GM10248 (cell line): ENCODE measurements at regions not wholly inside any gene's neighbourhood (a gene's known extent, or its start where the extent isn't known, plus 50 kb on each side); places are given as distances from the start of the nearest gene placed in this dataset.

Experiments
- CTCF ChIA-PET: fragments of 300-600 bp; sonication (Branson Sonifier 250); formaldehyde crosslinking; extraction: SDS; loops from one replicate; lab custom pipeline; 2021; ENCODE audit warnings: antibody characterized with exemption; lab: Yijun Ruan, JAX
- POLR2A ChIA-PET: fragments of 350-650 bp; sonication (Branson Sonifier 250); formaldehyde crosslinking; extraction: SDS; loops from one replicate; lab custom pipeline; 2020; ENCODE audit warnings: antibody characterized with exemption; lab: Yijun Ruan, JAX
- DNase-seq: peaks from one replicate; pipeline ENCODE4 v3.0.0; 2012; ENCODE audit errors: extremely low spot score
- CTCF ChIP-seq: IDR thresholded peaks from 2 replicates; pipeline ENCODE4 v1.5.1; 2012; ENCODE audit warnings: mild to moderate bottlenecking, low read depth; ENCODE audit errors: extremely low read depth, missing control alignments, control extremely low read depth

DNA sequence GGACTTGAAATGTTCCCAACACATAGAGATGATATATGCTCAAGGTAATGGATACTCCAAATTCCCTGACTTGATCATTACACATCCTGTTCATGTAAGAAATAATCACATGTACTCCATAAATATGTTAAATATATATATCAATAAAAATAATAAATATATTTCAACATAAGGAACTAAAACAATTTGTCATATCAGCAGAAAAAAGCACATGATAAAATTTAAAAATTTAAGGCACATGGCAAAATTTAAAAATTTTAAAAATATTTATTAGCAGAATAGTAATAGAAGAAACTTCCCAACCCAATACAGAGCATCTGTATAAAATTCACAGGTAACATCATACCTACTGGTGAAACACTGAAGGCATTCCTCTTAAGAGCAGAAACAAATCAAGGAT, 109.6 kb upstream of the KYNU start:
- DNase-seq: no peak
- POLR2A ChIA-PET: no interaction called here
- CTCF ChIA-PET: no interaction called here
- no peak for TF ChIP-seq CTCF

GRCh38 chr2:142758973-142759372, 118.5 kb upstream of the KYNU start:
- ChIA-PET POLR2A (no interaction called here), CTCF (interaction anchor here (1.1 to 1.9 kb wide), 3 partner anchors 13 to 228 kb away, joined by 3 to 6 read pairs (median 3); no protein-coding TSS in a partner anchor)
- no peak for TF ChIP-seq CTCF
- no peak for DNase-seq

- CTCF ChIA-PET: interaction anchor here (1.2 to 1.4 kb wide), 2 partner anchors 10 kb away, joined by 3 read pairs; no protein-coding TSS in a partner anchor
- POLR2A ChIA-PET: no interaction called here
- no peak for DNase-seq
- no peak for TF ChIP-seq CTCF
These were observed 120.4 kb upstream of the KYNU start for GRCh38 chr2:142757111-142757510.

GRCh38 chr2:142756430-142756829, 121.0 kb upstream of the KYNU start:
- ChIA-PET POLR2A (no interaction called here), CTCF (interaction anchor here (1.4 kb wide), 1 partner anchor 9 kb away, joined by 3 read pairs; no protein-coding TSS in a partner anchor)
- DNase-seq: no peak
- no peak for TF ChIP-seq CTCF

- ChIA-PET POLR2A (no interaction called here), CTCF (no interaction called here)
- DNase-seq: no peak
- TF ChIP-seq CTCF: no peak
These were observed 122.3 kb upstream of the KYNU start for GRCh38 chr2:142755191-142755590.

DNA sequence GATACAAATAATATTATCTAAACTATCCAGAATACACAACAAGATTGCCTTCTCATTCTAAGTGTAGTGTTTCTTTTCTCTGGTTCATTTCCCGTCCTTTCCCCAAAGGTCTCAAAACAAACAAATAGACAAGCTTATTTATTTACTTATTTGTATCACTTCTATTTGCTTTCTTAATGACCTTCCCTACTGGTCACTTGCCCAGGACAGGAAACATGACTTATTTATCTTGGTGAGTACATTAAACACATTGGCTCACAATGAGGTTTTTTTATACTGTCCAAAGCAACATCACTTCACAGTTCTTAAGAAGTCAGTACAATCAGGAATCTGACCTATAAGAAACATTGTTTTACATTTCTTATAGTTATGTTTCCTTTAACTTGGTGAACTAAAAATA, 123.3 kb upstream of the KYNU start:
- no peak for TF ChIP-seq CTCF
- POLR2A ChIA-PET: no interaction called here

More for the DNA sequence above, 123.3 kb upstream of the KYNU start:
- DNase-seq: no peak
- CTCF ChIA-PET: no interaction called here
